ENCODE measurements at regions not wholly inside any gene's neighbourhood (a gene's known extent, or its start where the extent isn't known, plus 50 kb on each side); places are given as distances from the start of the nearest gene placed in this dataset.

GRCh38 chr12:60834372-60834771 is 1238.5 kb downstream of the SLC16A7 start:
- Histone ChIP-seq H3K4me3 (ENCODE audit: extremely low read depth, insufficient read depth, low read length, poor library complexity, severe bottlenecking) (no peak overlapping the region), H3K36me3 (ENCODE audit: control insufficient read depth, insufficient read depth, low read length) (no peaks in the 10 kb centered on the region)

GRCh38 chr12:60834806-60835205 is 1239.0 kb downstream of the SLC16A7 start:
- Histone ChIP-seq H3K36me3 (ENCODE audit: control insufficient read depth, insufficient read depth, low read length) (no peaks in the 10 kb centered on the region), H3K4me3 (ENCODE audit: extremely low read depth, insufficient read depth, low read length, poor library complexity, severe bottlenecking) (no peak overlapping the region), H3K9me3 (ENCODE audit: control insufficient read depth, low read length) (peaks cover 4% of the 10 kb centered on the region), H3K27ac (ENCODE audit: low read depth, low read length, severe bottlenecking) (no peak overlapping the region), H3K4me1 (ENCODE audit: control insufficient read depth, insufficient read depth, low read length, poor library complexity, severe bottlenecking) (no peaks in the 10 kb centered on the region)
- WGBS, 2 experiments (ENCODE audit: insufficient coverage in 2 of 2) = 58 to 82% methylated on average over 2 of the region's 3 CpGs

More at GRCh38 chr12:60834372-60834771, 1238.5 kb downstream of the SLC16A7 start:
- peaks cover 4% of the 10 kb centered on the region for H3K9me3 ChIP-seq (ENCODE audit: control insufficient read depth, low read length)
- H3K27ac ChIP-seq (ENCODE audit: low read depth, low read length, severe bottlenecking) = no peak overlapping the region
- no peaks in the 10 kb centered on the region for H3K4me1 ChIP-seq (ENCODE audit: control insufficient read depth, insufficient read depth, low read length, poor library complexity, severe bottlenecking)

GRCh38 chr12:60836651-60837050 is 1240.8 kb downstream of the SLC16A7 start:
- Histone ChIP-seq H3K4me3 (ENCODE audit: extremely low read depth, insufficient read depth, low read length, poor library complexity, severe bottlenecking) (no peak overlapping the region), H3K9me3 (ENCODE audit: control insufficient read depth, low read length) (peaks cover 4% of the 10 kb centered on the region), H3K27ac (ENCODE audit: low read depth, low read length, severe bottlenecking) (no peak overlapping the region), H3K4me1 (ENCODE audit: control insufficient read depth, insufficient read depth, low read length, poor library complexity, severe bottlenecking) (no peaks in the 10 kb centered on the region), H3K36me3 (ENCODE audit: control insufficient read depth, insufficient read depth, low read length) (no peaks in the 10 kb centered on the region)
- WGBS, 2 experiments (ENCODE audit: insufficient coverage in 2 of 2) = no CpG with 5 or more reads among the region's 1 CpG

GRCh38 chr12:60842181-60842580 is 1246.4 kb downstream of the SLC16A7 start:
- Histone ChIP-seq H3K27ac (ENCODE audit: low read depth, low read length, severe bottlenecking) (no peak overlapping the region), H3K4me1 (ENCODE audit: control insufficient read depth, insufficient read depth, low read length, poor library complexity, severe bottlenecking) (no peaks in the 10 kb centered on the region), H3K36me3 (ENCODE audit: control insufficient read depth, insufficient read depth, low read length) (no peaks in the 10 kb centered on the region), H3K9me3 (ENCODE audit: control insufficient read depth, low read length) (peaks cover 4% of the 10 kb centered on the region), H3K4me3 (ENCODE audit: extremely low read depth, insufficient read depth, low read length, poor library complexity, severe bottlenecking) (no peak overlapping the region)
- WGBS, 2 experiments (ENCODE audit: insufficient coverage in 2 of 2) = no CpG with 5 or more reads among the region's 2 CpGs

GRCh38 chr12:60844101-60844500 is 1248.3 kb downstream of the SLC16A7 start:
- no peaks in the 10 kb centered on the region for H3K4me1 ChIP-seq (ENCODE audit: control insufficient read depth, insufficient read depth, low read length, poor library complexity, severe bottlenecking)
- H3K9me3 ChIP-seq (ENCODE audit: control insufficient read depth, low read length) = no peaks in the 10 kb centered on the region
- no peak overlapping the region for H3K27ac ChIP-seq (ENCODE audit: low read depth, low read length, severe bottlenecking)
- H3K4me3 ChIP-seq (ENCODE audit: extremely low read depth, insufficient read depth, low read length, poor library complexity, severe bottlenecking) = no peak overlapping the region
- no peaks in the 10 kb centered on the region for H3K36me3 ChIP-seq (ENCODE audit: control insufficient read depth, insufficient read depth, low read length)

- Histone ChIP-seq H3K27ac (ENCODE audit: low read depth, low read length, severe bottlenecking) (no peak overlapping the region), H3K36me3 (ENCODE audit: control insufficient read depth, insufficient read depth, low read length) (no peaks in the 10 kb centered on the region), H3K4me1 (ENCODE audit: control insufficient read depth, insufficient read depth, low read length, poor library complexity, severe bottlenecking) (no peaks in the 10 kb centered on the region), H3K9me3 (ENCODE audit: control insufficient read depth, low read length) (no peaks in the 10 kb centered on the region), H3K4me3 (ENCODE audit: extremely low read depth, insufficient read depth, low read length, poor library complexity, severe bottlenecking) (no peak overlapping the region)
- WGBS, 2 experiments (ENCODE audit: insufficient coverage in 2 of 2) = no CpG with 5 or more reads among the region's 1 CpG
Observed at GRCh38 chr12:60844875-60845274, 1249.0 kb downstream of the SLC16A7 start.

- Histone ChIP-seq H3K9me3 (ENCODE audit: control insufficient read depth, low read length) (no peaks in the 10 kb centered on the region), H3K36me3 (ENCODE audit: control insufficient read depth, insufficient read depth, low read length) (no peaks in the 10 kb centered on the region), H3K27ac (ENCODE audit: low read depth, low read length, severe bottlenecking) (no peak overlapping the region), H3K4me1 (ENCODE audit: control insufficient read depth, insufficient read depth, low read length, poor library complexity, severe bottlenecking) (no peaks in the 10 kb centered on the region), H3K4me3 (ENCODE audit: extremely low read depth, insufficient read depth, low read length, poor library complexity, severe bottlenecking) (no peak overlapping the region)
- WGBS, 2 experiments (ENCODE audit: insufficient coverage in 2 of 2) = 73 to 90% methylated on average over 1 to 2 of the region's 4 CpGs
Observed at GRCh38 chr12:60845696-60846095, 1249.9 kb downstream of the SLC16A7 start.

- Histone ChIP-seq H3K4me3 (ENCODE audit: extremely low read depth, insufficient read depth, low read length, poor library complexity, severe bottlenecking) (no peak overlapping the region), H3K4me1 (ENCODE audit: control insufficient read depth, insufficient read depth, low read length, poor library complexity, severe bottlenecking) (no peaks in the 10 kb centered on the region), H3K9me3 (ENCODE audit: control insufficient read depth, low read length) (no peaks in the 10 kb centered on the region), H3K27ac (ENCODE audit: low read depth, low read length, severe bottlenecking) (no peak overlapping the region), H3K36me3 (ENCODE audit: control insufficient read depth, insufficient read depth, low read length) (no peaks in the 10 kb centered on the region)
- 88% methylated on average over 1 of the region's 4 CpGs; no CpG with 5 or more reads in 1 of the 2 experiments for WGBS, 2 experiments (ENCODE audit: insufficient coverage in 2 of 2)
Observed at GRCh38 chr12:60847281-60847680, 1251.5 kb downstream of the SLC16A7 start.

- H3K4me1 ChIP-seq (ENCODE audit: control insufficient read depth, insufficient read depth, low read length, poor library complexity, severe bottlenecking) = no peaks in the 10 kb centered on the region
- no peaks in the 10 kb centered on the region for H3K9me3 ChIP-seq (ENCODE audit: control insufficient read depth, low read length)
- H3K27ac ChIP-seq (ENCODE audit: low read depth, low read length, severe bottlenecking) = no peak overlapping the region
- 73 to 86% methylated on average over 2 of the region's 3 CpGs for WGBS, 2 experiments (ENCODE audit: insufficient coverage in 2 of 2)
- no peak overlapping the region for H3K4me3 ChIP-seq (ENCODE audit: extremely low read depth, insufficient read depth, low read length, poor library complexity, severe bottlenecking)
- no peaks in the 10 kb centered on the region for H3K36me3 ChIP-seq (ENCODE audit: control insufficient read depth, insufficient read depth, low read length)
Observed at GRCh38 chr12:60849723-60850122, 1253.9 kb downstream of the SLC16A7 start.

- H3K36me3 ChIP-seq (ENCODE audit: control insufficient read depth, insufficient read depth, low read length) = no peaks in the 10 kb centered on the region
- no peaks in the 10 kb centered on the region for H3K9me3 ChIP-seq (ENCODE audit: control insufficient read depth, low read length)
- H3K4me3 ChIP-seq (ENCODE audit: extremely low read depth, insufficient read depth, low read length, poor library complexity, severe bottlenecking) = no peak overlapping the region
- H3K27ac ChIP-seq (ENCODE audit: low read depth, low read length, severe bottlenecking) = no peak overlapping the region
- no CpG with 5 or more reads among the region's 2 CpGs for WGBS, 2 experiments (ENCODE audit: insufficient coverage in 2 of 2)
- H3K4me1 ChIP-seq (ENCODE audit: control insufficient read depth, insufficient read depth, low read length, poor library complexity, severe bottlenecking) = no peaks in the 10 kb centered on the region
Observed at GRCh38 chr12:60853407-60853806, 1257.6 kb downstream of the SLC16A7 start.

GRCh38 chr12:60863421-60863820 is 1267.6 kb downstream of the SLC16A7 start:
- no peak overlapping the region for H3K27ac ChIP-seq (ENCODE audit: low read depth, low read length, severe bottlenecking)
- no peaks in the 10 kb centered on the region for H3K9me3 ChIP-seq (ENCODE audit: control insufficient read depth, low read length)
- no peak overlapping the region for H3K4me3 ChIP-seq (ENCODE audit: extremely low read depth, insufficient read depth, low read length, poor library complexity, severe bottlenecking)
- H3K36me3 ChIP-seq (ENCODE audit: control insufficient read depth, insufficient read depth, low read length) = no peaks in the 10 kb centered on the region
- H3K4me1 ChIP-seq (ENCODE audit: control insufficient read depth, insufficient read depth, low read length, poor library complexity, severe bottlenecking) = no peaks in the 10 kb centered on the region
- 100% methylated on average over 1 of the region's 1 CpG; no CpG with 5 or more reads in 1 of the 2 experiments for WGBS, 2 experiments (ENCODE audit: insufficient coverage in 2 of 2)

GRCh38 chr12:60872219-60872618 is 1276.4 kb downstream of the SLC16A7 start:
- H3K9me3 ChIP-seq (ENCODE audit: control insufficient read depth, low read length) = no peaks in the 10 kb centered on the region
- H3K4me3 ChIP-seq (ENCODE audit: extremely low read depth, insufficient read depth, low read length, poor library complexity, severe bottlenecking) = no peak overlapping the region
- no peaks in the 10 kb centered on the region for H3K4me1 ChIP-seq (ENCODE audit: control insufficient read depth, insufficient read depth, low read length, poor library complexity, severe bottlenecking)
- WGBS, 2 experiments (ENCODE audit: insufficient coverage in 2 of 2) = 58 to 73% methylated on average over 5 of the region's 7 CpGs
- H3K36me3 ChIP-seq (ENCODE audit: control insufficient read depth, insufficient read depth, low read length) = no peaks in the 10 kb centered on the region
- no peak overlapping the region for H3K27ac ChIP-seq (ENCODE audit: low read depth, low read length, severe bottlenecking)
